ENCODE measurements at regions not wholly inside any gene's neighbourhood (a gene's known extent, or its start where the extent isn't known, plus 50 kb on each side); places are given as distances from the start of the nearest gene placed in this dataset.

DNA sequence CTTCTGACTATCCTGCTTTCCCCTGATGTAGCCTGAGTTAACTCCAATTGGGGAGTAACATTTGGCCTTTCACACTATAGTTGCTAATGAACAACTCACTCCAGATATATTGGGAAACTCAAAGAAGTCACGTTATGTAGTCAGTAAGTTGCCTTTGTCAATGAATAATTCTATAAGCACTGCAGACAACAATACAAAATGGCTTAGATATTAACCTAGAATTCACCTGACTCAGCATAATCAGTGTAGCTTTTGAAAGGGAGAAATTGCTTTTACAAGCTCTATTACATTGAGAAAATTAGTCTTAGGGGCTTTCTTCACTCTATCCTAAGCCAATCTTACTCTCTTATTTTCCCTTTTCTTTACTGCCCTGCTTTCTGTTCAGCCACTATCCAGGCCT lies 303.5 kb upstream of the NR5A2 start:
- DNase-seq (ENCODE audit: low read depth, low spot score), result no peak
- TF ChIP-seq, protein P1, sequence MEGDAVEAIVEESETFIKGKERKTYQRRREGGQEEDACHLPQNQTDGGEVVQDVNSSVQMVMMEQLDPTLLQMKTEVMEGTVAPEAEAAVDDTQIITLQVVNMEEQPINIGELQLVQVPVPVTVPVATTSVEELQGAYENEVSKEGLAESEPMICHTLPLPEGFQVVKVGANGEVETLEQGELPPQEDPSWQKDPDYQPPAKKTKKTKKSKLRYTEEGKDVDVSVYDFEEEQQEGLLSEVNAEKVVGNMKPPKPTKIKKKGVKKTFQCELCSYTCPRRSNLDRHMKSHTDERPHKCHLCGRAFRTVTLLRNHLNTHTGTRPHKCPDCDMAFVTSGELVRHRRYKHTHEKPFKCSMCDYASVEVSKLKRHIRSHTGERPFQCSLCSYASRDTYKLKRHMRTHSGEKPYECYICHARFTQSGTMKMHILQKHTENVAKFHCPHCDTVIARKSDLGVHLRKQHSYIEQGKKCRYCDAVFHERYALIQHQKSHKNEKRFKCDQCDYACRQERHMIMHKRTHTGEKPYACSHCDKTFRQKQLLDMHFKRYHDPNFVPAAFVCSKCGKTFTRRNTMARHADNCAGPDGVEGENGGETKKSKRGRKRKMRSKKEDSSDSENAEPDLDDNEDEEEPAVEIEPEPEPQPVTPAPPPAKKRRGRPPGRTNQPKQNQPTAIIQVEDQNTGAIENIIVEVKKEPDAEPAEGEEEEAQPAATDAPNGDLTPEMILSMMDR (IDR thresholded peaks at IDR 0.05; ENCODE audit: low read depth, low read length), result no peak
- H3K4me3 ChIP-seq (ENCODE audit: low read depth, low read length), result no peak overlapping the region
- in situ Hi-C loops (cut with HindIII; ENCODE audit: low sequenced_read_pairs), result no loop called here

DNA sequence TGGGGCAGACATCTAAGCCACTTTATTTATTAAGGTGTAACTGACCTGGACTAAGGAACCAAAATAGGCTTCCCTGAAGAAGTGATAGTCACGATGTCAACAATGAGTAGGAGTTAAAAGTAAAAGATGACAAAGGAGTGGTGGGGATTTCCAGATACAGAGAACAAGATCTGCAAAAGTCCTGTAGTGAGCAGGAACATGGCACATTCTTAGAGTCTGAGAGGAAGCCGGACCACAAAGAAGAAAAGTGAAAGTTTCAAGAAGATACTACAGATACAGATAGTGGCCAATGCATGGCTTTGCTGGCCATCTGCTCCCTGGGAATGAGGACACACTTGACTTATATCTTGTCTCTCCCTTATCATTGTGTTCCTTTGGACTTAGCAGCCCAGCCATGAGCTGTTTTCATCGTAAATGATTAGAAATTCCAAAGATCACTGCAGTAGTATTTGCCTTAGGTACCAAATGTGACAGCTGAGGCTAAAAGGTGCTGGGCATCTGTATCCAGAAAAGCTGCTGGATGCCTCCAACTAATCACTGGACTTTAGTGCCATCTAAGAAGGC lies 302.4 kb upstream of the NR5A2 start:
- no peak overlapping the region for H3K4me3 ChIP-seq (ENCODE audit: low read depth, low read length)
- no peak for DNase-seq (ENCODE audit: low read depth, low spot score)
- in situ Hi-C loops (cut with HindIII; ENCODE audit: low sequenced_read_pairs), result no loop called here
- TF ChIP-seq, protein P1 (IDR thresholded peaks at IDR 0.05; ENCODE audit: low read depth, low read length), result no peak

DNA sequence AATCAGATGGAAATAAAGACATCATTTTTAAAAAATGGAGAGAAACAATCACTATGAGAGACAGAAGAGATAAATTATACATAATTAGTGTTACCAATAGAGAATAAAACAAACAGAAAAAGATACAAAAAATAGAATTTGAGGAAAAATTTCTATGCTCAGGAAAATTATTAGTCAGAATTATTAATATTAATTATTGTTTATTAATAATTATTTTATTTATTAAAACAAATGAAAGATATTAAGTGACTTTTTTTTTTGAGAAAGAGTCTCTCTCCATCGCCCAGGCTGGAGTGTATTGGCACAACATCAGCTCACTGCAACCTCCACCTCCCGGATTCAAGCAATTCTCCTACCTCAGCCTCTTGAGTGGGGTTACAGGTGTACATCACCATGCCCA lies 299.8 kb upstream of the NR5A2 start:
- in situ Hi-C loops (cut with HindIII; ENCODE audit: low sequenced_read_pairs), result no loop called here
- DNase-seq (ENCODE audit: low read depth, low spot score), result no peak
- no peak overlapping the region for H3K4me3 ChIP-seq (ENCODE audit: low read depth, low read length)
- TF ChIP-seq, protein P1 (IDR thresholded peaks at IDR 0.05; ENCODE audit: low read depth, low read length), result no peak

DNA sequence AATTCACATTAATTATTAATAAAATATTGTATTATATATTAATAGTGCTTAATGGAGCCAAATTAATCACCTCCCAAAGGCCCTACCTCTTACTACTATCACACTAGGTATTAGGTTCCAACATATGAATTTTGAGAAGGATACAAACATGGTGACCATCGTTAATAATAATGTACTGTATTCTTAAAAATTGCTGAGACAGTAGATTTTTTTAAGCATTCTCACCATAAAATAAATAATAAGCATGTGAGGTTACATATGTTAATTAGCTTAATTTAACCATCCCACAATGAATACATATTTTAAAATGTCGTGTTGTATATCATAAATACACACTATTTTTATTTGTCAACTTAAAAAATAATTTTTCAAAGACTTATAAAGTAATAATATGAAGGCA lies 299.2 kb upstream of the NR5A2 start:
- no peak overlapping the region for H3K4me3 ChIP-seq (ENCODE audit: low read depth, low read length)
- in situ Hi-C loops (cut with HindIII; ENCODE audit: low sequenced_read_pairs), result no loop called here
- no peak for DNase-seq (ENCODE audit: low read depth, low spot score)
- TF ChIP-seq, protein P1 (IDR thresholded peaks at IDR 0.05; ENCODE audit: low read depth, low read length), result no peak

DNA sequence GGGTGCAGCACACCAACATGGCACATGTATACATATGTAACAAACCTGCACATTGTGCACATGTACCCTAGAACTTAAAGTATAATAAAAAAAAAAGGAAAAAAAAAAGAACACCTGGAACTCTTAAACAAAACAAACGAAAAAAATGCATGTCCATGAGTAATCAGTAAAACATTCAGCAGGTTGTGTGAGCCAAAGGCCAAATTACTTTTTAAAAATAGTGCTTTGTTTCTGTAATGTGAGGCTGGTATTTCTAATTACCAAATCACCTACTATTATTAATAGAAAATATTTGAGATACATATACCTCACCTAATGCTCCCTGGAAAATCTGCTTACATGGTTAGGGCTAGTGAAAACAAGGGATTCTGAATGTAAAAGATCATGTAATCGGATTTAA lies 294.4 kb upstream of the NR5A2 start:
- DNase-seq (ENCODE audit: low read depth, low spot score), result no peak
- in situ Hi-C loops (cut with HindIII; ENCODE audit: low sequenced_read_pairs), result no loop called here
- no peak overlapping the region for H3K4me3 ChIP-seq (ENCODE audit: low read depth, low read length)
- TF ChIP-seq, protein P1 (IDR thresholded peaks at IDR 0.05; ENCODE audit: low read depth, low read length), result no peak

DNA sequence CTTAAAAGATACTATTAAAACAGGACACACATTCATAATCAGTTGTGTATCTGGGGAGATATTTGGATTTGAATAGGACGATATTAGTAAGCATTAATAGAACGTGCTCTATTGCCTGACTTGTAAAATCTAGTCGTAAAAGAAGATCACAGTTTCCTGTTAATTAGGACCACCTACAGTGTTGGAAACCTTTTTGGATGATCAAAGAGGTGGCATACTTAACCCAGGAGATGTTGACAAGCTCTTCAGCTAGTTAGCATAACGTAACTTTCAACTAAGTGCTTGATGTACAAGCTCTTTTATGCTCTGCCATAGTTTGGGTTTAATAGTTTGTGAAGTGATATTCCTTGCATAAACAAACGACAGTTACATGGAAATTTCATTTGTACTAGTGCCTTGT lies 293.3 kb upstream of the NR5A2 start:
- in situ Hi-C loops (cut with HindIII; ENCODE audit: low sequenced_read_pairs), result no loop called here

More for the DNA sequence above, 293.3 kb upstream of the NR5A2 start:
- DNase-seq (ENCODE audit: low read depth, low spot score), result no peak
- no peak overlapping the region for H3K4me3 ChIP-seq (ENCODE audit: low read depth, low read length)
- TF ChIP-seq, protein P1 (IDR thresholded peaks at IDR 0.05; ENCODE audit: low read depth, low read length), result no peak
